ENCODE measurements at regions not wholly inside any gene's neighbourhood (a gene's known extent, or its start where the extent isn't known, plus 50 kb on each side); places are given as distances from the start of the nearest gene placed in this dataset.

DNA sequence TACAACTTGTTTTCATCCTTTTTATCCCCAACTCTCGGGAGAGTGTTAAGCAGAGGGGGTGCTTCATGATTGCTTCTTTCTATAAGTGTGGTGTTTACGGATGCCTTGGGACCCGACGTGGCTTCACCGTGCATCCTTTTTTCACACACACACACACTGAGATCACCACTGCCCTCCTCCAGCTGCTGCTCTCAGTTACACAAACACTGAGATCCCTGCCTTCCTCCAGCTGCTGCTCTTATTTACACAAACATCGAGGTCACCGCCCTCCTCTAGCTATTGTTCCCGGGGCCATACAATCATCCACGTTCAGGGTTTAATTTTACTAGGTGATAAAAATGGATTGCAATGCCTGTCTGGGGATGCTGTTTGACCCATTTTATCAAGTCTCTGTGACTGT lies 155.4 kb upstream of the FAM9B start:
- in situ Hi-C loops (cut with HindIII; ENCODE audit: low sequenced_read_pairs), result no loop called here

- in situ Hi-C loops (cut with HindIII; ENCODE audit: low sequenced_read_pairs), result loop anchor here (5.0 kb wide), 1 partner anchor 59 kb away; no protein-coding TSS in a partner anchor
These were observed 157.5 kb upstream of the FAM9B start for GRCh38 chrX:9191392-9191791.

DNA sequence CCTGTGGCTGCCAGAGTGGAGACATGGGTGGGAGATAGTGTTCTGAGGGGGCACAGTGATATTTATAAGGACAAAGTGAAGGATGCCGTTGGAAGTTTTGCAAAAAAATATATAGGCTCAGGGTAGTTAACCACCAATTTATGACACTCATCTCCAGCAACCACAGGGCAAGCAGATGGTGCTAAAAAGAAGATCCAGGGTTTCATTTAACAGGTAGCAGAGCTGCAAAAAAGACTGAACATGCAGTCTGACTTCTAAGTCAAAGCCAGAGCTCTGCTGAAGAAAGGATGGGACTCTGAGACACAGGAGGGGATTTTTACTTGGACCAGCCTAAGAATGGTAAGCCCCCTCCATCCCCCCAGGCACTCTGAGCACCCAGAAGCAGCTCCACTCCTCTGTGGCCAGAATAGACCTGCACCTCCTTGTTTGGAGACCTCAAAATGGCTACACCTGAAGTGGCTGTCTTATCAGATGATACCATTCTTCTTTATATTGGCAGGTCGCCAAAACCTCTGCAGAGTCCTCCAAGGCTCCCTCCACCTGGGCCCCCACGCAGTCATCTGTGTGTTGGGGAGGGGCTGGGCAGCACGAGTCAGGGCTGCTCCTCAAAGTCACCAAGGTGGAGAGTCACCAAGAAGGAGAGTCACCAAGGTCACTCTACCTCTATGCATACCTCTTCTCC lies 161.4 kb upstream of the FAM9B start:
- in situ Hi-C loops (cut with HindIII; ENCODE audit: low sequenced_read_pairs), result no loop called here

- in situ Hi-C loops (cut with HindIII; ENCODE audit: low sequenced_read_pairs), result no loop called here
These were observed 163.2 kb upstream of the FAM9B start for GRCh38 chrX:9196961-9197640.

- in situ Hi-C loops (cut with HindIII; ENCODE audit: low sequenced_read_pairs), result no loop called here
These were observed 170.6 kb upstream of the FAM9B start for GRCh38 chrX:9204560-9204959.

- in situ Hi-C loops (cut with HindIII; ENCODE audit: low sequenced_read_pairs), result no loop called here
These were observed 171.8 kb upstream of the FAM9B start for GRCh38 chrX:9205599-9206223.

GRCh38 chrX:9207142-9207541 lies 173.2 kb upstream of the FAM9B start:
- in situ Hi-C loops (cut with HindIII; ENCODE audit: low sequenced_read_pairs), result no loop called here

DNA sequence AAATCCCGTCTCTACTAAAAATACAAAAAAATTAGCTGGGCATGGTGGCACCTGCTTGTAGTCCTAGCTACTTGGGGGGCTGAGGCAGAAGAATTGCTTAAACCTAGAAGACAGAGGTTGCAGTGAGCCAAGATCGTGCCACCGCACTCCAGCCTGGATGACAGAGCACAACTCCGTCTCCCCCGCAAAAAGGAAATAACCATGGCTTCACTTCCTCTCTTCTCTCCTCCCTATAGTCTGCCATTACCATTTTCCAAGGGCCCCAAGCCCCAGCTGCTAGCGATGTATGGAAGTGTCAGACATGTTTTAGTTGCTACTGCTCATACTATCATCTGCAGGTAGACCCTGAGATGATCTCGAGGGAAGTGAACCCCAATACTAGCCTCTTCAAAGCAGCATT lies 177.3 kb upstream of the FAM9B start:
- in situ Hi-C loops (cut with HindIII; ENCODE audit: low sequenced_read_pairs), result no loop called here

GRCh38 chrX:9221781-9222180 lies 187.9 kb upstream of the FAM9B start:
- in situ Hi-C loops (cut with HindIII; ENCODE audit: low sequenced_read_pairs), result no loop called here

GRCh38 chrX:9222299-9222698 lies 188.4 kb upstream of the FAM9B start:
- in situ Hi-C loops (cut with HindIII; ENCODE audit: low sequenced_read_pairs), result no loop called here

- in situ Hi-C loops (cut with HindIII; ENCODE audit: low sequenced_read_pairs), result no loop called here
These were observed 193.3 kb upstream of the FAM9B start for GRCh38 chrX:9227276-9227675.

GRCh38 chrX:9231491-9231890 lies 197.6 kb upstream of the FAM9B start:
- in situ Hi-C loops (cut with HindIII; ENCODE audit: low sequenced_read_pairs), result no loop called here

DNA sequence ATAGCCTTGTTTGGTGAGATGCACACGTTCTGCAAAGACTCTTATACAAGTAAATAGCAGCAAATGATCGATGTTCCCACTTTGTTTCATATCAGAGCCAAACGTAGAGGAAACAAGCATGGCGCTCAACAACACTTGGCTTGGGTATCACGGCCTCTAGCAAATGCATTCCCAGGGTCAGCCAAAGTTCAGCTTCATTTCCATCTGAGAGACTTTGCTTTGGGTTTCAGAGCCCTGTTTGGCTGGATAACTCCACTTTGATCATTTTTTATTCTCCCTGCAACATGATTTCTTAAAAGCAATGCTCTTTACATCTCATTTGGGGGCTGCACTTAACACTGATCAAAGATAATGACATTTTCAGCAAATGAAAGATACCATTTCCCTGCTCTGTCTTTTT lies 199.2 kb upstream of the FAM9B start:
- in situ Hi-C loops (cut with HindIII; ENCODE audit: low sequenced_read_pairs), result no loop called here

DNA sequence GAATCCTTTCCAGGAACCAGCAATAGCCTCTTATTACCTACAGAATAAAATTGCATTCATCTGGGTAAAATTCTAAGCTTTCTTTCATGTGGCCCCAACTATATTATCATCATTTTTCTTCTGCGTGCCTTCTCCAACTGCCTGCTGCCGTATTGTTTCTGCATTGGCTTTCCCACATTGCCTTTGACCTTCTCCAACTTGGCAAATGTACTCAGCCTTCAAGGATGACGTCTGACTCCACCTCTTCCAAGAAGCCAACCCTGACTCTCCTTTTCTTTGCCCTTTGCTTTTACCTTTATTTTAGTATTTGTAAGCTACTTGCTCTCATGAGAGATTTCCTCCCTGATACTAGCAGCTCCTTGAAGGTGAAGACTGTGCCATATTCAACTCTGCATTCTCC lies 200.4 kb upstream of the FAM9B start:
- in situ Hi-C loops (cut with HindIII; ENCODE audit: low sequenced_read_pairs), result no loop called here

DNA sequence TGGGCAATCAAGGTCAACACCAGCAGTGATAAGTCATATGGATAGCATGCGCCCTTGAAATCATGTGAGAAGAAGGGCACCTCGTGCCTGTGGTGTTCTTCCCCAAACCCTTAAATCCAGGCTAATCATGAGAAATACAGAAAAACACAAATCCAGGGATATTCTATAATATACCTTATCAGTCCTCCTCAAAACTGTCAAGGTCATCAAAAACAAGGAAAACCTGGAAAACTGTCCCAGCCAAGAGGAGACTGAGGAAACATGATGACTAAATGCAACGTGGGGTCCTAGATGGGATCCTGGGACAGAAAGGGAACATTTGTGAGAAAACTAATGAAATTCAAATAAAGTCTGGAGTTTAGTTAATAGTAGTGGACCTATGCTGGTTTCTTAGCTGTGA lies 201.8 kb upstream of the FAM9B start:
- in situ Hi-C loops (cut with HindIII; ENCODE audit: low sequenced_read_pairs), result no loop called here

DNA sequence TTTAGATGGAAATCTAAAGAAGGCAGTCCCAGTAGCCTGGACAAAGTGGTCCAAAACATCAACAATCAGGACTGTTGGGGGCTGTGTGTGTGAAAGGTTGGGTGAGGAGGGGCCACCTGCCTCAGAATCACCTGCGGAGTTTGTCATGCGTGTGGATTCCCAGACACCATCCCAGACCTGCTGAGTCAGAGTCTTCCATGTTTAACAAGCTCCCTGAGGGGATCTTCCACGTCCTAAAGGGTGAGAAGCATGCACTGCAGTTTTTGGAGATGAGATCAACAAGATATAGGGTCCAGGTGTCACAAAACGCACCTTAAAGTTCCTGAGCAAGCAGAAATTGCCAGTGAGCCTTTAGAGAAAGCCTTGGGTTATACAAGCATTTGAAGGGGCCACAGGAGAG lies 207.0 kb upstream of the FAM9B start:
- in situ Hi-C loops (cut with HindIII; ENCODE audit: low sequenced_read_pairs), result no loop called here

DNA sequence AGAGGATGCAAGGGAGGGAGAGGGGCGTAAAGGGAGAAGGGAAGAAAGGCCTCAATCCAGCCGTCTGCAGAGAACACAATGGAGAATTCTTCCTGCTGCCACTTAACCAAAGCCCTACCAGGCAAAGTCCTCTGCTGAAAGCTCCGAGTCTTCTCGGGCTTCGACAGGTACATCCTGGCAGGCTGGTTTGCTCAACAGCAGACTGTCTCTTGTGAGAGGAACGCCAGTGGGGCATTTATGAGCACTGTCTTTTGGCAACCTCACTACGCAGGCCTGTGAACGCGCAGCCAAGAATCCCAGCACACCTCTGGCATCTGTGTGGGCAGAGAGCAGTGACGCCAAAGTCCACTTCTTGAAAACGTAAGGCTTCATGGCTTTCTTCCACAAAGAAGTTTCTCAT lies 207.5 kb upstream of the FAM9B start:
- in situ Hi-C loops (cut with HindIII; ENCODE audit: low sequenced_read_pairs), result no loop called here

DNA sequence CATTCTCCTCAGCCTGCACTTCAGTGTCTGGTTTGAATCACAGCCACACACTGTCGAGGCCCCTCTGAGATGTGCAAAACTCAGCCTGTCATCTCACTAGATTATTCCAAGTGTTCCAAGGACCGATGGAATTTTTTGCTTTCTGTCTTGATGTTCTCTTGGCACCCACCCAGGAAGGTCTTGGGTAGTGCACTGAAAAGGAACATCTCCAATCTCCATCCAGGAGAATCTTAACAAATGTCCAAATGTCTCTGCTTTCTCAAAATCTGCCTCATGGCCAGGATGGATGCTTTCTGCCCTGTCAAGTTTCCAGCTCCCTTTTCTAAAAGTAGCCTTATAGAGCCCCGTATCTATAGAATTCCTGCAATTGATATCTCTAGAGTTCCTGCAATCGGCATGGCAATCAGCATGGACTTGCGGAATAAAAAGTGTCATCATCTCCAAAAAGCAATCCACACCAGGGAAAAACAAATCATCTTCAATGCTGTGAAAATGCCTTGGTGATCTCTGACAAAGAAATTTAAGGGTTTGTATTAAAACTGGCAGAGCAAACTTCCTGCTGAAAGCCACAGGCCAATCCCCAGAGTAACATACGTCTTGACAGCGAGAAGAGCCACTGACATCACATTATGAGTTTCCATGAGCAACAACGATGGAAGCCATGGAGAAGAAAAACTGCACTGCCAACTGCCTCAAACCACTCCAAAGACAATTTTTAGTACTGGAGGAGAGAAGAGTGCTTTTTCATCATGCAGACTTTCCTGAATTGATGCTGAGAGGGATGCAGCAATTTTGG lies 215.3 kb upstream of the FAM9B start:
- in situ Hi-C loops (cut with HindIII; ENCODE audit: low sequenced_read_pairs), result no loop called here

DNA sequence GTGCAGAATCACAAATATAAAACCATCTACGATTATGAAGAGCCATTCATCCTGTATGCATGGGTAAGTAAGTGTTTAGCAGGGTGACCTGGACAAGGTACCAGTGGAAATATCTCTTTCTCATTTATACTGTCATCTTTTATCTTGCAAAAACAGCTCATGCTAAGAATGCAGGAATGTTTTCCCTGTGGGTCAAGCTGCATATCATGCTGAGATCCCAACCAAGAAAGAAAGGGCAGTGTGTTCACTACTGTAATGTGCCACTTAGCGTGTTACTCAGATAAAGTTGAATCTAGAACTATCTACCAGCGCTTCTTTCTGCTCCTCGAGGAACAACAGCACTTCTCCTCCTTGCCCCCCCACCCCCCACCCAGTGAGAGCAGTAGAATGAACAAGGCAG lies 212.7 kb upstream of the TBL1X start:
- in situ Hi-C loops (cut with HindIII; ENCODE audit: low sequenced_read_pairs), result no loop called here

GRCh38 chrX:9253211-9253610 lies 211.6 kb upstream of the TBL1X start:
- in situ Hi-C loops (cut with HindIII; ENCODE audit: low sequenced_read_pairs), result no loop called here

GRCh38 chrX:9257718-9258420 lies 207.0 kb upstream of the TBL1X start:
- in situ Hi-C loops (cut with HindIII; ENCODE audit: low sequenced_read_pairs), result no loop called here
